B cell (primary cell): ENCODE measurements at regions not wholly inside any gene's neighbourhood (a gene's known extent, or its start where the extent isn't known, plus 50 kb on each side); places are given as distances from the start of the nearest gene placed in this dataset.

ENCODE experiments used
- CTCF ChIP-seq: fragments of 200-600 bp; IDR thresholded peaks from one replicate; pipeline ENCODE4 v1.8.0; 2022; ENCODE audit warnings: antibody characterized with exemption, mild to moderate bottlenecking
- EZH2 ChIP-seq: IDR thresholded peaks from 2 replicates; pipeline ENCODE4 v1.6.1; 2012; ENCODE audit warnings: borderline replicate concordance, low read depth, mild to moderate bottlenecking, moderate library complexity, low read length; ENCODE audit not compliant: insufficient read depth, poor library complexity, severe bottlenecking

GRCh38 chr2:22683914-22684313, 701.1 kb upstream of the KLHL29 start:
- no peak for TF ChIP-seq EZH2
- TF ChIP-seq CTCF: no peak
